Mesendoderm (in vitro differentiated cells): ENCODE measurements at regions not wholly inside any gene's neighbourhood (a gene's known extent, or its start where the extent isn't known, plus 50 kb on each side); places are given as distances from the start of the nearest gene placed in this dataset.

Experiments
- DNase-seq: peaks from one replicate; pipeline ENCODE4 v3.0.0; 2013
- H2AK5ac ChIP-seq: 2 replicates; pipeline ENCODE4 v1.6.1; 2013; ENCODE audit warnings: low read length, inconsistent platforms
- H2BK120ac ChIP-seq: 2 replicates; pipeline ENCODE4 v1.6.1; 2013; ENCODE audit warnings: low read depth, mild to moderate bottlenecking, low read length, moderate library complexity, mixed read lengths
- H2BK15ac ChIP-seq: replicated peaks from 2 replicates; pipeline ENCODE4 v1.6.1; 2013; ENCODE audit warnings: low read depth, mild to moderate bottlenecking, moderate library complexity
- H2BK5ac ChIP-seq: 2 replicates; pipeline ENCODE4 v1.6.1; 2013; ENCODE audit warnings: low read length, inconsistent platforms
- H3K18ac ChIP-seq: 2 replicates; pipeline ENCODE4 v1.6.1; 2013; ENCODE audit warnings: mild to moderate bottlenecking, low read length, mixed read lengths
- H3K23ac ChIP-seq: one replicate; pipeline ENCODE4 v1.6.1; 2013; ENCODE audit warnings: low read length
- H3K27ac ChIP-seq: 2 replicates; pipeline ENCODE4 v1.5.1; 2013; ENCODE audit warnings: low read depth, mild to moderate bottlenecking, inconsistent platforms, low read length, moderate library complexity
- H3K27me3 ChIP-seq: 2 replicates; pipeline ENCODE4 v1.6.1; 2013; ENCODE audit warnings: low read length, control low read depth, mild to moderate bottlenecking, inconsistent platforms; ENCODE audit not compliant: insufficient read depth, poor library complexity
- H3K36me3 ChIP-seq: 2 replicates; pipeline ENCODE4 v1.6.1; 2013; ENCODE audit warnings: low read length, inconsistent platforms; ENCODE audit not compliant: control insufficient read depth, insufficient read depth
- H3K4ac ChIP-seq: one replicate; pipeline ENCODE4 v1.6.1; 2013; ENCODE audit warnings: low read depth, mild to moderate bottlenecking, low read length, moderate library complexity
- H3K4me1 ChIP-seq: 2 replicates; pipeline ENCODE4 v1.6.1; 2013; ENCODE audit warnings: low read depth, low read length, inconsistent platforms; ENCODE audit not compliant: control insufficient read depth
- H3K4me2 ChIP-seq: 2 replicates; pipeline ENCODE4 v1.6.1; 2013; ENCODE audit warnings: low read length
- H3K4me3 ChIP-seq: 2 replicates; pipeline ENCODE4 v1.5.1; 2013; ENCODE audit warnings: mild to moderate bottlenecking, low read length
- H3K56ac ChIP-seq: one replicate; pipeline ENCODE4 v1.6.1; 2013; ENCODE audit warnings: low read length
- H3K79me1 ChIP-seq: 2 replicates; pipeline ENCODE4 v1.6.1; 2013; ENCODE audit warnings: low read length, inconsistent platforms
- H3K79me2 ChIP-seq: 2 replicates; pipeline ENCODE4 v1.6.1; 2013; ENCODE audit warnings: mild to moderate bottlenecking, low read length; ENCODE audit not compliant: control insufficient read depth, insufficient read depth
- H3K9ac ChIP-seq: 2 replicates; pipeline ENCODE4 v1.6.1; 2013; ENCODE audit warnings: low read length, inconsistent platforms
- H4K5ac ChIP-seq: one replicate; pipeline ENCODE4 v1.6.1; 2013; ENCODE audit warnings: low read length
- H4K8ac ChIP-seq: one replicate; pipeline ENCODE4 v1.6.1; 2013; ENCODE audit warnings: low read depth, mild to moderate bottlenecking, control low read depth, low read length, moderate library complexity
- WGBS: extraction: QIAGEN DNeasy Blood & Tissue Kit; methylation state at CpG from one replicate; pipeline ENCODE4 v1.1.7; 2013; ENCODE audit warnings: low lambda C conversion rate, missing lambda C conversion rate; ENCODE audit not compliant: insufficient coverage; ENCODE audit errors: extremely low coverage; 5-methylcytosine and 5-hydroxymethylcytosine counted together

GRCh38 chr6:155710704-155711103, 255.1 kb upstream of the NOX3 start:
- no peak overlapping the region for H3K56ac ChIP-seq
- no peak overlapping the region for H4K5ac ChIP-seq
- H3K27ac ChIP-seq: no peak overlapping the region
- H3K23ac ChIP-seq: no peak overlapping the region
- no peak overlapping the region for H3K4me3 ChIP-seq
- H2BK15ac ChIP-seq: no peak overlapping the region
- H3K18ac ChIP-seq: no peak overlapping the region
- no peak overlapping the region for H3K9ac ChIP-seq
- H3K4me2 ChIP-seq: no peak overlapping the region
- no peaks in the 10 kb centered on the region for H3K79me1 ChIP-seq
- H2BK120ac ChIP-seq: no peak overlapping the region
- H3K4ac ChIP-seq: no peak overlapping the region
- no peak overlapping the region for H4K8ac ChIP-seq
- peak; percentile 7 for DNase-seq
- H3K79me2 ChIP-seq: no peaks in the 10 kb centered on the region
- no peaks in the 10 kb centered on the region for H3K27me3 ChIP-seq
- H3K36me3 ChIP-seq: no peaks in the 10 kb centered on the region
- no CpG with 5 or more reads among the region's 2 CpGs for WGBS
- H3K4me1 ChIP-seq: no peaks in the 10 kb centered on the region
- no peak overlapping the region for H2BK5ac ChIP-seq
- no peak overlapping the region for H2AK5ac ChIP-seq

- WGBS: no CpG with 5 or more reads among the region's 10 CpGs
- H4K5ac ChIP-seq: no peak overlapping the region
- H3K27me3 ChIP-seq: no peaks in the 10 kb centered on the region
- no peak overlapping the region for H2BK5ac ChIP-seq
- no peaks in the 10 kb centered on the region for H3K36me3 ChIP-seq
- H3K4me1 ChIP-seq: no peaks in the 10 kb centered on the region
- H3K4me2 ChIP-seq: no peak overlapping the region
- no peak for DNase-seq
- H2BK120ac ChIP-seq: no peak overlapping the region
- no peaks in the 10 kb centered on the region for H3K79me1 ChIP-seq
- no peak overlapping the region for H3K9ac ChIP-seq
- H2AK5ac ChIP-seq: no peak overlapping the region
- H3K4me3 ChIP-seq: no peak overlapping the region
- H3K56ac ChIP-seq: no peak overlapping the region
- no peak overlapping the region for H2BK15ac ChIP-seq
- no peak overlapping the region for H4K8ac ChIP-seq
- H3K79me2 ChIP-seq: no peaks in the 10 kb centered on the region
- H3K27ac ChIP-seq: no peak overlapping the region
- H3K18ac ChIP-seq: no peak overlapping the region
- H3K23ac ChIP-seq: no peak overlapping the region
- H3K4ac ChIP-seq: no peak overlapping the region
These were observed 253.6 kb upstream of the NOX3 start for GRCh38 chr6:155709262-155709661.

GRCh38 chr6:155708100-155708499, 252.5 kb upstream of the NOX3 start:
- H3K56ac ChIP-seq: no peak overlapping the region
- H3K79me2 ChIP-seq: no peaks in the 10 kb centered on the region
- no peaks in the 10 kb centered on the region for H3K27me3 ChIP-seq
- H3K36me3 ChIP-seq: no peaks in the 10 kb centered on the region
- H3K18ac ChIP-seq: no peak overlapping the region
- H3K79me1 ChIP-seq: no peaks in the 10 kb centered on the region
- no peak overlapping the region for H4K5ac ChIP-seq
- H4K8ac ChIP-seq: no peak overlapping the region
- no peak overlapping the region for H2BK15ac ChIP-seq
- H3K4ac ChIP-seq: no peak overlapping the region
- no peak overlapping the region for H3K23ac ChIP-seq
- H2BK120ac ChIP-seq: no peak overlapping the region
- no peak overlapping the region for H2BK5ac ChIP-seq
- no peak overlapping the region for H3K9ac ChIP-seq
- no CpG with 5 or more reads among the region's 5 CpGs for WGBS
- no peak overlapping the region for H2AK5ac ChIP-seq
- DNase-seq: no peak
- H3K4me3 ChIP-seq: no peak overlapping the region
- H3K27ac ChIP-seq: no peak overlapping the region
- H3K4me2 ChIP-seq: no peak overlapping the region
- no peaks in the 10 kb centered on the region for H3K4me1 ChIP-seq

- DNase-seq: no peak
- no peaks in the 10 kb centered on the region for H3K79me2 ChIP-seq
- no peak overlapping the region for H3K23ac ChIP-seq
- WGBS: no CpG with 5 or more reads among the region's 1 CpG
- H2BK120ac ChIP-seq: no peak overlapping the region
- H3K4me1 ChIP-seq: peaks cover 1% of the 10 kb centered on the region
- no peak overlapping the region for H3K56ac ChIP-seq
- no peak overlapping the region for H3K27ac ChIP-seq
- H2BK15ac ChIP-seq: no peak overlapping the region
- no peak overlapping the region for H3K9ac ChIP-seq
- H3K4ac ChIP-seq: no peak overlapping the region
- no peak overlapping the region for H3K4me2 ChIP-seq
- no peak overlapping the region for H4K5ac ChIP-seq
- no peak overlapping the region for H3K4me3 ChIP-seq
- H2AK5ac ChIP-seq: no peak overlapping the region
- no peaks in the 10 kb centered on the region for H3K36me3 ChIP-seq
- H3K79me1 ChIP-seq: no peaks in the 10 kb centered on the region
- no peak overlapping the region for H3K18ac ChIP-seq
- H4K8ac ChIP-seq: no peak overlapping the region
- no peaks in the 10 kb centered on the region for H3K27me3 ChIP-seq
- no peak overlapping the region for H2BK5ac ChIP-seq
These were observed 251.2 kb upstream of the NOX3 start for GRCh38 chr6:155706806-155707205.

- Histone ChIP-seq H2BK15ac (no peak overlapping the region), H2BK120ac (no peak overlapping the region), H3K27ac (no peak overlapping the region), H3K27me3 (no peaks in the 10 kb centered on the region), H3K23ac (no peak overlapping the region), H3K4ac (no peak overlapping the region), H4K8ac (no peak overlapping the region), H2BK5ac (no peak overlapping the region), H3K56ac (no peak overlapping the region), H3K4me3 (no peak overlapping the region), H3K4me2 (no peak overlapping the region), H3K36me3 (no peaks in the 10 kb centered on the region), H3K4me1 (peaks cover 3% of the 10 kb centered on the region), H3K79me1 (no peaks in the 10 kb centered on the region), H2AK5ac (no peak overlapping the region), H4K5ac (no peak overlapping the region), H3K18ac (no peak overlapping the region), H3K9ac (no peak overlapping the region), H3K79me2 (no peaks in the 10 kb centered on the region)
- no peak for DNase-seq
- no CpG with 5 or more reads among the region's 2 CpGs for WGBS
These were observed 250.7 kb upstream of the NOX3 start for GRCh38 chr6:155706341-155706740.

GRCh38 chr6:155701342-155701741, 245.7 kb upstream of the NOX3 start:
- no peak overlapping the region for H3K4me3 ChIP-seq
- no peak overlapping the region for H3K9ac ChIP-seq
- H3K36me3 ChIP-seq: no peaks in the 10 kb centered on the region
- H4K8ac ChIP-seq: no peak overlapping the region
- no peak overlapping the region for H2BK15ac ChIP-seq
- H2BK120ac ChIP-seq: no peak overlapping the region
- no CpG with 5 or more reads among the region's 6 CpGs for WGBS
- no peak overlapping the region for H3K23ac ChIP-seq
- H3K4ac ChIP-seq: peak overlapping the region; percentile 2
- no peak overlapping the region for H3K4me2 ChIP-seq
- no peak overlapping the region for H2AK5ac ChIP-seq
- H3K56ac ChIP-seq: no peak overlapping the region
- no peak overlapping the region for H2BK5ac ChIP-seq
- no peaks in the 10 kb centered on the region for H3K79me1 ChIP-seq
- peak; percentile 89 for DNase-seq
- no peaks in the 10 kb centered on the region for H3K27me3 ChIP-seq
- no peak overlapping the region for H3K18ac ChIP-seq
- H3K79me2 ChIP-seq: no peaks in the 10 kb centered on the region
- H3K4me1 ChIP-seq: peaks cover 3% of the 10 kb centered on the region
- no peak overlapping the region for H4K5ac ChIP-seq
- H3K27ac ChIP-seq: no peak overlapping the region
